Thymus (tissue), 11 donors: ENCODE measurements at regions not wholly inside any gene's neighbourhood (a gene's known extent, or its start where the extent isn't known, plus 50 kb on each side); places are given as distances from the start of the nearest gene placed in this dataset.

Experiments
- DNase-seq, 9 donors: peaks; one replicate each; pipeline ENCODE4 v3.0.0-alpha.2; 2013; ENCODE audit warnings: low spot score in 9 of 9, low read depth in 6 of 9, missing footprints in 1 of 9
- H3K27ac ChIP-seq, 2 donors: one replicate each; pipeline ENCODE4 v1.5.1; 2013; ENCODE audit warnings: control low read depth in 1 of 2, low read depth in 1 of 2, low read length in 1 of 2, mild to moderate bottlenecking in 1 of 2, moderate library complexity in 1 of 2
- H3K27me3 ChIP-seq, 2 donors: one replicate each; pipeline ENCODE4 v1.5.1; 2013; ENCODE audit warnings: low read length in 1 of 2; ENCODE audit not compliant: control insufficient read depth in 2 of 2, insufficient read depth in 1 of 2
- H3K36me3 ChIP-seq, 2 donors: one replicate each; pipeline ENCODE4 v1.5.1; 2013; ENCODE audit warnings: low read length in 1 of 2, mild to moderate bottlenecking in 1 of 2, moderate library complexity in 1 of 2; ENCODE audit not compliant: control insufficient read depth in 2 of 2, insufficient read depth in 2 of 2
- H3K4me1 ChIP-seq, 2 donors: one replicate each; pipeline ENCODE4 v1.5.1; 2013; ENCODE audit warnings: low read length in 2 of 2; ENCODE audit not compliant: control insufficient read depth in 2 of 2, insufficient read depth in 2 of 2
- H3K4me3 ChIP-seq, 2 donors: one replicate each; pipeline ENCODE4 v1.5.1; 2013; ENCODE audit warnings: low read length in 2 of 2, control low read depth in 1 of 2, mild to moderate bottlenecking in 1 of 2
- H3K9me3 ChIP-seq, 2 donors: one replicate each; pipeline ENCODE4 v1.5.1; 2013; ENCODE audit warnings: low read length in 1 of 2, mild to moderate bottlenecking in 1 of 2; ENCODE audit not compliant: control insufficient read depth in 2 of 2, insufficient read depth in 1 of 2
- whole genome bisulfite sequencing: extraction: QIAGEN DNeasy Blood & Tissue Kit; methylation state at CpG from one replicate; pipeline ENCODE4 v1.1.7; 2013; 5-methylcytosine and 5-hydroxymethylcytosine counted together
- donor health status: healthy.

GRCh38 chr5:52685566-52685965 is 102.2 kb upstream of the ITGA1 start:
- 92% methylated on average over 1 of the region's 1 CpG for WGBS
- no peaks in the 10 kb centered on the region for H3K27me3 ChIP-seq
- no peak overlapping the region for H3K4me3 ChIP-seq
- no peaks in the 10 kb centered on the region for H3K36me3 ChIP-seq
- no peaks in the 10 kb centered on the region for H3K4me1 ChIP-seq
- H3K9me3 ChIP-seq, result no peaks in the 10 kb centered on the region
- H3K27ac ChIP-seq, result no peak overlapping the region
- DNase-seq, result no peak

- H3K4me1 ChIP-seq, result no peaks in the 10 kb centered on the region
- no peak overlapping the region for H3K27ac ChIP-seq
- no peak overlapping the region for H3K4me3 ChIP-seq
- no peaks in the 10 kb centered on the region for H3K36me3 ChIP-seq
- H3K9me3 ChIP-seq, result no peaks in the 10 kb centered on the region
- DNase-seq, result no peak
- 94% methylated on average over 4 of the region's 4 CpGs for WGBS
- H3K27me3 ChIP-seq, result no peaks in the 10 kb centered on the region
Observed at GRCh38 chr5:52685971-52686370, 101.7 kb upstream of the ITGA1 start.

- Histone ChIP-seq H3K36me3 (no peaks in the 10 kb centered on the region), H3K27me3 (no peaks in the 10 kb centered on the region), H3K4me1 (no peaks in the 10 kb centered on the region), H3K27ac (no peak overlapping the region), H3K4me3 (no peak overlapping the region), H3K9me3 (no peaks in the 10 kb centered on the region)
- 84% methylated on average over 2 of the region's 2 CpGs for WGBS
- DNase-seq, result no peak
Observed at GRCh38 chr5:52690236-52690768, 97.4 kb upstream of the ITGA1 start.

- Histone ChIP-seq H3K4me1 (no peaks in the 10 kb centered on the region), H3K27me3 (no peaks in the 10 kb centered on the region), H3K36me3 (no peaks in the 10 kb centered on the region), H3K9me3 (no peaks in the 10 kb centered on the region), H3K4me3 (no peak overlapping the region), H3K27ac (no peak overlapping the region)
- no peak for DNase-seq
Observed at GRCh38 chr5:52692039-52692438, 95.7 kb upstream of the ITGA1 start.

- Histone ChIP-seq H3K4me3 (no peak overlapping the region), H3K9me3 (no peaks in the 10 kb centered on the region), H3K36me3 (no peaks in the 10 kb centered on the region), H3K4me1 (no peaks in the 10 kb centered on the region), H3K27me3 (no peaks in the 10 kb centered on the region), H3K27ac (no peak overlapping the region)
- no peak for DNase-seq
- 86% methylated on average over 1 of the region's 1 CpG for WGBS
Observed at GRCh38 chr5:52692606-52693005, 95.1 kb upstream of the ITGA1 start.

DNA sequence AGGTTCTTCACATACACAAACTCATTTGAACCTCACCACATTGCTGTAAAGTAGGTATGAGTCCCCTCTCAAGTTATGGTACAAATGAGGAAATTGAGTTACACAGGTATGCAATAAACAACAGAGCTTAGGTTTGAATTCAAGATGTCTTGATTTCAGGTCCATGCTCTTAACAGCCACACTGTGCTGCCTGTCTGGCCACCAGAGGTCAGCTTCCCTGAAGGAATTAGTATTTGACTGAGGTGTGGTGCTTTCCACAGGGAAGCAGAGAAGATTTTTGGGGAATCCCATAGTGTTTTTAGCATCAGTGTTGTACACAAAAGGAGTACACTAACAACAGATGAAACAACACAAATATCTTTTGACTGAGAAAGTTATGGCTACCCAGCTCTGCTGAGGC is 94.4 kb upstream of the ITGA1 start:
- Histone ChIP-seq H3K4me3 (no peak overlapping the region), H3K9me3 (no peaks in the 10 kb centered on the region), H3K36me3 (no peaks in the 10 kb centered on the region), H3K4me1 (no peaks in the 10 kb centered on the region), H3K27me3 (no peaks in the 10 kb centered on the region), H3K27ac (no peak overlapping the region)
- no peak for DNase-seq

- Histone ChIP-seq H3K27ac (no peak overlapping the region), H3K9me3 (no peaks in the 10 kb centered on the region), H3K4me1 (no peaks in the 10 kb centered on the region), H3K4me3 (no peak overlapping the region), H3K36me3 (no peaks in the 10 kb centered on the region), H3K27me3 (no peaks in the 10 kb centered on the region)
- no peak for DNase-seq
- 92% methylated on average over 1 of the region's 1 CpG for WGBS
Observed at GRCh38 chr5:52693836-52694235, 93.9 kb upstream of the ITGA1 start.

DNA sequence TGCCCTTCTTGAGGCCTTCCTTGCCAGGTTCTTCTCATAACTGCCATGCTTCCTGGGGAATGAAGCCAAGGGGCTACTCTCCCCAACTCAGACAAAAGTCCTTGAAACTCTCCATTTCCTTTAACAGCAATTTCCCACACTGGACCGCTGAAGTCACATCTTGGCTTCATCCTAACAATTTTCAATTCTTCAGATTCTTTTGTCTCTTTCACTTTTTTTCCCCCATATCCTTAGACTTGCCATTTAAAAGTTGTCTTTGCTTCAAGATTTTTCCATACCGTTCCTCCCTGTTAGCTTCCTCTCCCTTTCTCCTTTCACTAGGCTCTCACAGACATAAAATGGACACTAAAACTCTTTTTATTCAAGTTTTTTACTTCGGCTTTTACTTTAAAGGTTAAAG is 93.1 kb upstream of the ITGA1 start:
- no peaks in the 10 kb centered on the region for H3K27me3 ChIP-seq
- no peak overlapping the region for H3K27ac ChIP-seq
- H3K4me1 ChIP-seq, result no peaks in the 10 kb centered on the region
- H3K4me3 ChIP-seq, result no peak overlapping the region
- WGBS, result 96% methylated on average over 3 of the region's 3 CpGs
- H3K9me3 ChIP-seq, result no peaks in the 10 kb centered on the region
- no peaks in the 10 kb centered on the region for H3K36me3 ChIP-seq
- DNase-seq, result no peak

DNA sequence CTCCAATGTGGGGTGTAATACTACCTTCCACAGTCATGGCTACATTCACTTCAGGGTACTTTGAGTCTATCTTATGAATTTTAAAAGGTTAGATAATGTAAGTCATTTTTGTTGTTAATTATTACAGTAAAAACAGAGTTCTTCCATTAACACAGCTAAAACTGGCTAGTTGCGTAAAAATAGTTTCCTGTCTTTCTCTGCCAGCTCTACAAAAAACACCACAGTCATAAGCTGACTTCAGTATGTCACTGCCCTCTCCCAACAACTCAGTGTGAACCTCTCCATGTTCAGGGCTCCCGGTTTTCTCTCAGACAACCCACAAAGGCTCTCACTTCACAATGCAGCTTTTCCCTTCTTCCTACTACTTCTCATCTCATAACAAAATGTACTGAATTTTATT is 84.8 kb upstream of the ITGA1 start:
- Histone ChIP-seq H3K9me3 (no peaks in the 10 kb centered on the region), H3K4me3 (no peak overlapping the region), H3K27me3 (no peaks in the 10 kb centered on the region), H3K36me3 (no peaks in the 10 kb centered on the region), H3K4me1 (peaks cover 0 to 7% of the 10 kb centered on the region in 2 donors), H3K27ac (no peak overlapping the region)
- WGBS, result 61% methylated on average over 2 of the region's 2 CpGs
- DNase-seq, result no peak

DNA sequence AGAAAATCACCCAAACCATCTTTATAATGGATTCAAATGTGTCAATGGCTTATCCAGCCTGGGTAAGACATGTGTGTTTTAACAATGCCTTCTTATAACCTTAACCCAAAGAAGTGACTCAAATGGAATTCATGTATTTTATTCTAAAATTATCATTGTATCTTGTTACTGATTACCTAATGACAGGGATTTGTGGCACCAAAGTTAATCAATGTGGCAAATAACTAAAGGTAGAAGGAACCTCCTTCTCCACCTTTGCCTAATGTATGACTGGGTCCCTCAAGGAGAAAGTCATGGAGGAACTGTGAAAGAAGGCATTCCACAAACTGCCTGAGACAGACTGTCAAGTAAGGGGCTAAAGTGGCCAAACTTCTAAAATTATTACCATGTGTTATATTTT is 84.4 kb upstream of the ITGA1 start:
- peaks cover 0 to 7% of the 10 kb centered on the region in 2 donors for H3K4me1 ChIP-seq
- H3K27ac ChIP-seq, result no peak overlapping the region
- no peaks in the 10 kb centered on the region for H3K9me3 ChIP-seq
- no peak overlapping the region for H3K4me3 ChIP-seq
- no peaks in the 10 kb centered on the region for H3K27me3 ChIP-seq
- no peak for DNase-seq
- no peaks in the 10 kb centered on the region for H3K36me3 ChIP-seq
